CD1c-positive myeloid dendritic cell (primary cell): ENCODE measurements at regions not wholly inside any gene's neighbourhood (a gene's known extent, or its start where the extent isn't known, plus 50 kb on each side); places are given as distances from the start of the nearest gene placed in this dataset.

Experiments used
- DNase-seq: peaks from one replicate; pipeline ENCODE4 v3.0.0-alpha.2; 2016; ENCODE audit errors: extremely low spot score

DNA sequence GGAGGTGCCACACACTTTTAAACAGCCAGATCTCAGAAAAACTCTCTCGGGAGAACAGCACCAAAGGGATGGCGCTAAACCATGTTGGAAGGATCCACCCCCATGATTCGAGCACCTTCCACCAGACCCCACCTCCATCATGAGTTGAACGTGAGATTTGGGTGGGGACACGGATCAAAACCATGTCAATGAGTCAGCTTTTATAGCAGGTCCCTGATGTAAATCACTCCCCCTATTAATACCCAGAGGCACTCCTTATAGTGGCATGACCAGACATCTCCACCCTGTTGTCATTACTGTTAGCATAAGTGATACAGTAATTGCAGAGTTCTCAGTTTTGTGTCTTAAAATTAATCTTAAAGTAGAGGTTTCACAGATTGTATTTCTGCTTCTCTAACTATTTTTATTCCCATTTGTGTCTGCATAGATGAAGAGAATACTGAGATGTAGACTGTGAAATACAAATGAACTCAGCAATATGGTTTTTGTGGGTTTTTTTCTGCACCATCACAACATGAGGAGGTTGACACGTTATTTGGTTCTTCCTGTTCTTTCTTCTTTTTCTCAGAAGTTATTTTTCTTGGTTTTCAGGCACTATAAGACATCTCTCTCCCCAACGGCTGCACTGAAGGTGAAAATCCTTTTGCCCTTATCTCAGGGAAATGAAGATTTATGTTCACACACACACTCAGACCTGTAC is 218.2 kb downstream of the ARL4C start:
- DNase-seq, result no peak

DNA sequence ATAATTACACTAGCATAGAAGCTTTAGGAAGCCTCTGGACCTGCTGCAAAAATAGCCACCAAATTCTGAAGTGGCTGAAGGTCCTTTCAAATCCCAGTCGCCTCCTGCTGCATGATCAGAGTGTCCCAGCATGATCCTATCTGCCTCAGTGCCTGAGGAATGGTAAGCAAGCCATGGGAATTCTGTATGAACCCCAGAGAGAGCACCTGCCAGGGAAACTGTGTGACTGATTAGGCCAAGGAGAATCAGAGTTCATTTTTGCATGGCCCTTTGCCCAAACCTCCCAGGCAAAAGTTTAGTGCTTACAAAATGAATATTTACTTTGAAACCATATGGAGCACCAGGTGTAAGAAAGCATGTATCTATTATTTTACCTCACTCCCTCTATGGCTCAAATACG is 221.4 kb downstream of the ARL4C start:
- no peak for DNase-seq

DNA sequence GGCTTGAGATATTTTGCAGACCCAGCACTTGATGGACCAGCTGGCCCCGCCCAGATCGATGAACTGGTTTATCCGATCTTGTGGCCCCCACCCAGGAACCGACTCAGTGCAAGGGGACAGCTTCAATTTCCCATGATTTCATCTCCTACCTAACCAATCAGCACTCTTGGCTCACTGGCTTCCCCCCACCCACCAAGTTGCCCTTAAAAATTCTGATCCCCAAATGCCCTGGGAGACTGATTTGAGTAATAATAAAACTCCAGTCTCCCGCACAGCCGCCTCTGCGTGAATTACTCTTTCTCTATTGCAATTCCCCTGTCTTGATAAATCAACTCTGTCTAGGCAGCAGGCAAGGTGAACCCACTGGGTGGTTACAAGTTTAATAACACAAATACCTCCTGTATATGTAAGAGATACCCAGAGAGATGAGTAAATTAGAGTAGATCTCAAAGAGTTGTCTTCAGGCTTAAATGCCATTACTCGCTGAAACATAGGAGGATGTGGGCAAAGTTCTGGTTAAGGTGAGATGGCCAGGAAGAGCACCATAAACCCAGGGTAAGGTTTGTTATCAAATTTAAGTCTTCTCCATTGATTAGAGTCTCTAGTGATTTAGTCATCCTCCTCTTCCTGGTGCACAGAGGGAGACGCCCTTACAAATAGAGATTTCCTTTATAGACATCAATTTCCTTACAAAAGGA is 222.8 kb downstream of the ARL4C start:
- no peak for DNase-seq

DNA sequence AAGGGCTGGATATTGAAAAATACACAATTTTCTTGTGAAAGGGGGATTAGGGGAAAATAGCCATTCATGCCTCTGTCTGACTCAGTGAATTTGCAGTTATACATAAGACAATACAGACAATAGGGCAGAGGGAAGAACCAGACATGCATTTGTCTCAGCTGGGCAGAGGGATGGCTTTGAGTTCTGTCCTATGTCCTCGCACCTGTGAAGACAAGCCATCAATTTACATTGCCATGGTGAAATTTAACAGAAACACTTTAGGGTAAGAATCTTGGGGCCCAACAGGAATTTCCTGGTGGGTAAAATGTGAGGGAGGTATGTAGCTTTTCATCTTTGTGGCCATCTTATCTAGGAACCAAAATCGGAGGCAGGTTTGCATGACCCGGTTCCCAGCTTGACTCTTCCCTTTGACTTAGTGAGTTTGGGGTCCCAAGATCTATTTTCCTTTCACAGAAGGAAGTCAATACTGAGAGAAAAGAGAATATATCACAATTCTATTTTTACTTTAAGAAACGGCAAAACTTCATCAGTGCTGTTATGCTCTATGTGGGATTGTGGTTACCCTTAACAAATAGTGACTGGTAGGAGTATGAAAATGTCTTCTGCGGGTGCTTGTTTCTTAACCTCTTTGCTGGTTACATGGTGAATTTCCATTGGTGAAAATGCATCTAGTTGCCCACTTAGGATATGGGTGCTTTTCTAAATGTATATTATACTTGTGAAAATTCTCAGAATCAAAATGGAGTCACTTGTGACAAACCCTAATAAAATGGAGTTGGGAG is 221.8 kb downstream of the SPP2 start:
- DNase-seq, result no peak

DNA sequence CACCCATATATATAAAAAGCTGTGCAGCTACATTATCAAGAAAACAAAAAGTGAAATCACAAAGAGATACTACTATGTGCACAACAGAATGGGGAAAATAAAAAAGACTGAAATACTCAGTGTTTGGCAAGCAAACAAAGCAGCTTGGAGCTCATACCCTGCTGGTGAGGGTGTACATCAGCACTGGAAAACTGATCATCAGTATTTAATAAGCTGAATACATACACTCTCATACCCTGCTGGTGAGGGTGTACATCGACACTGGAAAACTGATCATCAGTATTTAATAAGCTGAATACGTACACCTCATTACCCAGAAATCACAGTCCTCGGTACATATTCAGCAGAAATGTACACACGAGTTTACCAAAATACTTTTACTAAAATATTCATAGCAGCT is 220.8 kb downstream of the SPP2 start:
- no peak for DNase-seq

DNA sequence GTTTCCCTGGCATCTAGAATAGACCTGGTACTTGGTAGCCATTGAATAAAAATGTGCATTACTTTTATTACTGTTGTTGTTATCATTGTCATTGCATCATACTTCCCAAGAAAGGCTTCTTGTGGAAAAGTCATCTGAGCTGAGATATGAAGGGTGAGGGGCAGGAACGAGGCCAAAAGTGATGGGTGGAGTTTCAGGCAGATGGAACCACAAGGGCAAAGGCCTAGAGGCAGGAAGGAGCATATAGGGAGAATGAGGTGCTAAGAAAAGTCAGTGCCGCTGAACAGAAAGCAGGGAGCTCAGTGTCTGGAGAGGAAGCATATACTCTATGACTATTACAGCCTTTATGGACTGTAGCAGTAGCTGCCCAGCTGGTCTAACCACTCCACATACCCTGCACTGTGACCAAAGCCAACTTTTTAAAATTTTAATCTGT is 219.3 kb downstream of the SPP2 start:
- no peak for DNase-seq

DNA sequence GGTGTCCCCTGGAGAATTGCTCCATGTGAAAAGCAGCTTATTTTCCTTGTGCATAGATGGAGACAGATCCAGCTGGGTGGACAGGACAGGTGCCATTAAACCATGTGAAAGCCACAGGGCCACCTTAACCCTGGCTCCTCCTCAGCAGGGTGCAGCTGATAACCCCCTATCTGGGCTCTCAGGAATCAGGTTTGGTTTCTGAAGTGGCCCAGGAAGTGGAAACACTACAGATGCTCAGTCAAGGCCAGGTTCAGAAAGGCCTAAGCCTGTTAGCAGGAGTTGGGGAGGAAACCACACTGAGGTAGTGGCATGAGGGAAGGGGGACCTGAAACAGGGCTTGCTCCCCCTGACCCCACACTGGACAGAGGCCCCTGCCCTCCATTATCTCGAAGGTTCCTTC is 217.0 kb downstream of the SPP2 start:
- DNase-seq, result no peak

DNA sequence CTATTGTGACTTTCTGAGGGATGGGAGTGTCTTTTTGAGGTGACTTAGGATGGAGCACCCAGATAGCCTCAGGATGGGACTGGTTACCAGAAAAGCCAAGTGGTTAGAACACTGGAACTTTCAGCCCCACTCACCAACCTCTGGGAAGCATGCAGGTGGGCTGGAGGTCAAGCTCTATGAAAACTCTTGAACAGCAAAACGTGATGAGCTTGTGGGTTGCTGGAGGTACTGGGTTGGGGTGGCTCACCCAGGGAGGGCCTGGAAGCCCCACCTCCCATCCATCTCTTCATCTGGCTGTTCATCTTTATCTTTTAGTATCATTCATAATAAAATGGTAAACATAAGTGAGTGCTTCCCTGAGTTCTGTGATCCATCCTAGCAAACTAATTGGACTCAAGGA is 216.4 kb downstream of the SPP2 start:
- no peak for DNase-seq

DNA sequence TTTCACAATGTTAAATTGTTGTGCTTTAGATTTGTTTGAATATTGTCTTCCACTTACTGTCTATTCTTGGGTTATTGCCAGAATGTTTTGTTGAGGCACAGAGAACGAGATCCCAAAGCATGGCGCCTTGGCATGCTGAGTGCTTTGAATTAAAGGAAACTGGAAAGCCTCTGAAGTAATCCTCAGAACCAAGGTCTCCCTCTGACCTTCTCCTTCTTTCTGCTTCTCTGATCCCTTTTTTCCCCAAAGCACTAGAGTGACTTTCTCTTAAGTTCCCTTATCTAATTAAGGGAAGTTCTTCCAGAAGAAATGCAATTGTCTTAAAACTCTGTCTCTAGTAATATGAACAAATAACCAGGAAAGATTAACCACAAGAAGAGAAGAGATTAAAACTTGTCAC is 214.7 kb downstream of the SPP2 start:
- no peak for DNase-seq

DNA sequence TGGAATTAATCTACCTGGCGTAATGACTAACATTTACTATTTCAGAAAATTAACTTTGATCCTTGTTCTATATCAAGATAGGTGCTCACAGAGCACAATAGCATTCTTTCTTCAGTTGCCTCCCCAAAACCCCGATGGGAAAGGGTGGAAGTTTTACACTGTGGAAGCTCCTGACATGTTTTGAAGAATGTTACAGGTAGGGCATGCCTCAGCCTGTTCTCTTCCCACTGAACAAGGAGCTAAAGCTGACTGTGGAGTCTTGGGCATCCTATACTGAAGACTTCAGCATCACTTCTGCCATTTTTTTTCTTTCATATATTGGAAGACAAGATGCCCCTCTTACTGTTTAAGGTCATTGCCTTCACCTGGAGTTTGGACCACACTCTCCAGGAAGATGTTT is 211.2 kb downstream of the SPP2 start:
- no peak for DNase-seq

DNA sequence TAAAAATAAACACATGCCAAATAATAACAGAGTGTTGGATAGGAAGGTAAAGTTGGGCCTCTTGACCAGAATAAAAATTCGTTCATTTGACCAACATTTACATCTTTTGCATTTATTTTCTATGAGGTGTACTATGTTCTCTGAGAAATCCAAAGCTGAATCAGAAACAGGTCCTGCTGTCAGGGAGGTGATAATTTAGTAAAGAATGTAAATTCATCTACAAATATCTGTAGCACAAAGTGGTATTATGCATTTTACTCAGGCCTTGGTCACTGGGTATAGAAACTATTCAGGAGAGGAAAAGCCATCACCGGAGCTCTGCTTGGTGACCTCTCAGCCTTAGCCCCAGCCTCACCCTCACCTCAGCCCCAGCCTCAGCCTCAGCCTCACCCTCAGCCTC is 208.9 kb downstream of the SPP2 start:
- DNase-seq, result no peak

DNA sequence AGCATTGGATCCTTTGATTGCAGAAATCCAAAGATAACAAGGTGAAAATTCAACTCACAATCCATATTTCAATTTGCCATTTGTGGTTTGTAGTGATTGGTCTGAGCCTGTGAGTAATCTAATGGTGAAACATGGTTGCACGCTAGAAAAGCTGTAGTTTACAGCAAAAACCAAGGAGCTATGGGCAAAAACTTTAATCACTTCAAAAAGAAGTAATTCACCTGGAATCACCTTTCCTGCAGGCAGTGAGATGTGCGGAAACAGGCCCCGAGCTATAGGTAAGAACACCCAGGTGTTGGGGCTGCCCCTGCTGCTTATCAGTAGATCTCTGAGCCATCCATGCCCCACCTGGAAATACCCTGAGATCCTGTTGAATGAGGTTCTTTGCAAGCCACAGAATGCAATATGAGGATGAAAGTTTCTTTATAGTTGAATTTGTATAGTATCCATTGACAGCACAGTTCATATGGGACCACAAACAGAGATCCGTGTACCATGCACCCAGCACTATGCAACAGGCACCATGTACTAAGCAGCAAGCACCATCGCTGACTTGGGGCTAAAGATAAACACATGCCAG is 208.2 kb downstream of the SPP2 start:
- no peak for DNase-seq

DNA sequence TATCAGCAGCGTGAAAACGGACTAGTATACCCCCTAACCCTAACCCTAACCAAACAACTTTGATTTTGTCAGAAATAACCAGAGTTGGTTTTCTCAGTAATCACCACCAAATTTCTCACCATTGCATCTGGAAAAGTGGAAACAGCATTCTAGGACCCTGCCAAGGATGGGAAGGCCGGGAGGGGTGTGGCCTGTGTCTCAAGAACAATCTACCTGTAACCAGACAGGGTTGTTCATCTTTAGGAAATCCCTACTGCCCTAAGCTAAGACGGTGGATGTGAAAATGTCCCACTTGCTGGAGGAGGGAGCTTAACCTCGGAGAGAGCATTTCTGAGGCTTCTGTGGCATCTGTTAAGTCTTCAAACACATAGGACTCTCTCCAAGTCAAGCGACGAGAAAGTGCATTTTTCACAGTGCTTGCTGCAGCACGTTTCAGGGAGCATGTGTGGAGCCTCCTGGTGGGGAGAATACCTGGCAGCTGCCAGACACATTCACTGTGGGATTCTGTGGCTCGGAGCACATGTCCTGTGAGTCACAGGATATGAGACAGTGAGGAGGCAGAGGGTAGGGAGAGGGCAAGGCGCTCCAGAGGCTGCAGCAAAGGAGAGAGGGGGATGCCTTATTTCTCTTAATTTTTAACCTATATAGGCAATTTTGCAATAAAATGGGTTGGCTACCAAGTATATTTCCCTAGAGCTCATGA is 207.5 kb downstream of the SPP2 start:
- peak; percentile 5 for DNase-seq

DNA sequence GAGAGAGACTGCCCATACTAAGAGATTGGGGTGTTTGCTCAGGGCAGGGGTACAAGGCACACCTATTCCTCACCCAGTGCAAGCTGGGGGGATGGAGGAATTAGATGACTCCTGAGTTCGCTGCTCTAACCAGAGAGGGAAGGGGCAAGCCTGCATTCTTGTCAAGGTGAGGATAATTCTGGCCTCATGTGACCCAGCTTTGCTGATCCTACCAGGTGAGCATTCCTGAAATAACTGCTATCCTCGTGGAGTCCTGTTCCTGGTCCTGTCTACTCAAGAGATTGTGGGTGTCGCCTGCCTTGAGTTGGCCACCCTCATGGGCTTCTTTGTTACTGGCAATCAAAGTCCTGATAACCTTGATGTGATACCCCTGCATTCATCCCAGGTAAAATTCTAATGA is 206.0 kb downstream of the SPP2 start:
- no peak for DNase-seq

DNA sequence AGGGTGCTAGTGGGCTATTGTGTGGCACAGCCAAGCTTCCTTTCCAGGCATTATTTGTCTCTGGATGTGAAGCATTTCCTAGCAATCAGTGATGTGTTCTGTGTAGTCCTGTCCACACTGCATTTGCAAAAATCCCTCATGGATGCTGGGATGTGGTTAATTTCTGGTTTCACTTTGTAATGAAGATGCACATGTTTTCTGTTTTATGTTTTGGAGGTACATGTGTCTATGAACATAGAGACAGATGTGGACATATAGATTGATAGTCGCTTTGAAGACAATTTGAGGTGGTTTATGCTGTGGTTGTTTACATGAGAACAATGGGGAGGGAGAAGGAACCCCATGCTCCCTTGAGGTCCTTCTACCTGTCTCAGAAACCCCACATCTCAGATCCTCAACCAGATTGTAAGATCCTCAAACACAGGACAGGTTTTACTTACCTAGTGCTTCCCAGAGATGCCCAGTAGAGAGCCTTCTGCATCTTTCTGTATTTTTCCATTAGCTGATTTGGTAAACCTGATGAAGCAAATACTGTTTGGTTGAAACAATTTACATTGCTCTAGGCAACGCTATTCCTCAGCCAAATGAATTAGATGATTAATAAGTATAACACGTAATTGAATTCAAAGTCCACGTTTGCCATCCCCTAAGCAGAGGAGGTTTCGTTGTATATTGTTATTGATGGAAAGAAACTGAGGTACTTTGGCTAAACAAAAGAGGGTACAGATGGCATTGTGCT is 204.4 kb downstream of the SPP2 start:
- no peak for DNase-seq

DNA sequence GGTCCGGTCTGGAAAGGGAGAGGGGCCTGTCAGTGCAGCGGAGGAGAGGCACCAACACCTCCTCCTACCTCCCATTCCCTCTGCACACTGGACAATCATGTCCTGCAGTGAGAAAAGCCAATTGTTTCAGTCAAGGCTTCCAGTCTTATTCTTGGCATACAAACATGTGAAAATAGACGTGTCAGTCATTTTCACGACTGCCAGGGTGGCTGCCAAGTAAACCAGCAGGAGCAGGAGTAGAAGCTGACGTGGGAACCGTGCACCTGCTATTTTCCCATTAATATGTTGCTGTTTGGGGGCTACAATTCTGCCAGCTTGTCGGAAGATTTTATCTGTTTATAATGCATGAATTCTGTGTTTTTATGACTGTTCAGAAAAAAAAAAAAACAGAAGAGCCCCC is 202.3 kb downstream of the SPP2 start:
- no peak for DNase-seq

DNA sequence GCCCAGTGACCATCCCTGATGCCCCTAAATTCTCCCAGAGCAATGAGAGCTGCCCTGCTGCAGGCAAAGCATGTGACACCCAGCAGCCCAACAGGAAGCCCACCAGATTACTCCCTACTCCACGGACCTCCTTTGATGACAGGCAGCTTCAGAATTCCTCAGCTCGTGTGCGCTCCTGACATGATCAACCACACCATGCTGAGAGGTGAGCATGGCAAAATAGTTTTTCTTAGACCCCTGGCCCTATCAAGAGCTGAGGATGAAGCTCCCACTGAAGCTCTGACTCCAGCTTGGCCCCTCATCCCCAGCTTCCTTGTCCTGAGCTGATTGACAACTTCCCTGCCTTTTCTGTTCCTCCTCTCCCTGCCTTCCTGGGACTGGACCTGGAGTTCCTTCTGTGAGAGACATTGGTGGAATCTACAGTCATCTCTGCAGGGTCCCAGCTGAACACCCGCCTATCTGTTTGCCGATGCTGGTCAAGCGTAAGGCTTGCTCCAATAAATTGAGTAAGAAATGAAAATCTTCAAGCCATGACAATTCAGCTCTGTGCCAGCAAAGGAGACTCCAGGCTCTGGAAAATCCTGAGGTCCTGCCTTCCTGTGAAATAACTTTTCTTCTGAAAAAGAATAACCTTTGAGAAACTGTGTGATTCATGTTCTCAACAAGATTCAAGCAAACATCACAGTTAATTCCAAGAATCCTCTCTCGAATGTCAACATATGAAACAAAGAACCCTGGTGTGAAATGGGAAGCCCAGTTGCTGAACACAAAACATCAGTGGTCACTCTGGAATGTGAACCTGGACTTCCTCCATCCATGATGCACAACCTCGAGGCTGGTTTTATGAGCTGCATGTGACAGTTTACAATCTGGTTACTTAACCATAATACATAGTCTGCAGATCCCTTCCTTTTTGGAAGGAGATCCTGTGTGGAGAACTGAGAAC is 201.1 kb downstream of the SPP2 start:
- DNase-seq, result no peak

DNA sequence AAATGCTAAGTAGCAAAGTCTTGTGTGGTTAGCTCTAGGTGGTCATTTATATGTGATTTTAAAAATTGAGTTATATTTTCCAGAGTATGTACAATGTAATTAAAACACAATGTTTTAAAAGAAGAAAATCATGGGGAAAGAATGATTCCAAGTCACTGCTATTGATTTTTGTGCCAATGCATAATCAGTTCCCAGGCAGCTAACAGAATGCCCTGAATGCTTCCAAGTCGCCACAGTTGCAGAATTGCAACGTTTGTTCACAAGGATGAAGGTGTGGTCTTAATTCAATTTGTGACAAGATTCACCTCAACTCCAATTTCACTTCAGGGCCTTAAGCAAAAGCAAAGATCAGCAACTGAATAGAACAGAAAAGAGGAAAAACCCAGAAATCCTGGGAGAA is 200.4 kb downstream of the SPP2 start:
- DNase-seq, result no peak

DNA sequence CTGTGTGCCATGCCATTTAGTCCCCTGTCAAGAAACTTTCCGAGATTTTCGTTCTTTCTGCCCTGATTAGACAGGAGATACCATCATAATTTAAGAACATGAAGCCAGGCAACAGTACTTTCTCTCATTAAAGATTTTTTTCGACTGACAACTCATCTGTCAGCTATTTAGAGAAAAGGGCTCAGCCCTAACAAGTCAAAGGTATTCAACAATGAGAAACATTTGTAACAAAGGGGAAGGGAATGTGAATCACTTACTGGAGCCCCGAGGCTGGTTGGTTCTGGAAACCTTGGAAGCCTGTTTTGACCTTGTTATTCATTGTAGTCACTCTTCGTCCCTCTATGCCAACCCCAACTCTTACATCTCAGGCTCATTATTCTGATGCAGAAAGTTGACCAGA is 199.4 kb downstream of the SPP2 start:
- DNase-seq, result no peak
